IMR-90 (cell line): ENCODE measurements at regions not wholly inside any gene's neighbourhood (a gene's known extent, or its start where the extent isn't known, plus 50 kb on each side); places are given as distances from the start of the nearest gene placed in this dataset.

ENCODE experiments used
- ATAC-seq: fragments of 200-7000 bp; cut with Tn5 transposase; 2 replicates; pipeline ENCODE4 v1.9.1; 2020; ENCODE audit warnings: low read depth, mild to moderate bottlenecking, moderate library complexity
- BruUV-seq: library from RNA; stranded (reverse); fragments of 400-500 nt; replicated peaks from 2 replicates; lab custom pipeline; 2021; lab: Mats Ljungman, UMichigan
- CTCF ChIA-PET: fragments of 300-600 bp; formaldehyde crosslinking; extraction: SDS; loops from one replicate; lab custom pipeline; 2021; ENCODE audit warnings: antibody characterized with exemption; lab: Yijun Ruan, JAX
- POLR2A ChIA-PET: fragments of 300-600 bp; sonication (Branson Sonifier 250); formaldehyde crosslinking; loops from one replicate; lab custom pipeline; 2022; ENCODE audit warnings: antibody characterized with exemption; ENCODE audit not compliant: unreplicated experiment; lab: Charles Lee
- DNase-seq: peaks from one replicate; pipeline ENCODE4 v3.0.0; 2013
- H2AFZ ChIP-seq: replicated peaks from 2 replicates; pipeline ENCODE3; 2013; ENCODE audit warnings: low read length, mild to moderate bottlenecking; ENCODE audit not compliant: poor library complexity
- H2AK5ac ChIP-seq: 2 replicates; pipeline ENCODE4 v1.6.1; 2013; ENCODE audit warnings: low read depth, low read length, inconsistent platforms
- H2AK9ac ChIP-seq: replicated peaks from 2 replicates; pipeline ENCODE3; 2013; ENCODE audit warnings: mild to moderate bottlenecking, low read depth, low read length, moderate library complexity; ENCODE audit not compliant: poor library complexity
- H2BK120ac ChIP-seq: 2 replicates; pipeline ENCODE4 v1.6.1; 2013; ENCODE audit warnings: low read depth, low read length, inconsistent platforms
- H2BK15ac ChIP-seq: 3 replicates; pipeline ENCODE4 v1.6.1; 2013; ENCODE audit warnings: low read depth, low read length, inconsistent platforms
- H2BK20ac ChIP-seq: 2 replicates; pipeline ENCODE4 v1.6.1; 2013; ENCODE audit warnings: low read depth, mild to moderate bottlenecking, inconsistent platforms, low read length, moderate library complexity
- H2BK5ac ChIP-seq: 2 replicates; pipeline ENCODE4 v1.6.1; 2013; ENCODE audit warnings: mild to moderate bottlenecking, low read depth, low read length, inconsistent platforms; ENCODE audit not compliant: poor library complexity, severe bottlenecking
- H3K14ac ChIP-seq: replicated peaks from 2 replicates; pipeline ENCODE4 v1.6.1; 2013; ENCODE audit warnings: low read depth, low read length, inconsistent platforms
- H3K18ac ChIP-seq: 2 replicates; pipeline ENCODE4 v1.6.1; 2013; ENCODE audit warnings: low read depth, low read length, control low read depth
- H3K23ac ChIP-seq: 2 replicates; pipeline ENCODE4 v1.6.1; 2013; ENCODE audit warnings: low read depth, low read length, inconsistent platforms
- H3K27ac ChIP-seq: 2 replicates; pipeline ENCODE4 v1.5.1; 2013; ENCODE audit warnings: mild to moderate bottlenecking, control low read depth, low read length; ENCODE audit not compliant: insufficient read depth
- H3K27me3 ChIP-seq: 2 replicates; pipeline ENCODE4 v1.6.1; 2013; ENCODE audit warnings: low read length; ENCODE audit not compliant: control insufficient read depth, insufficient read depth
- H3K36me3 ChIP-seq: 2 replicates; pipeline ENCODE4 v1.6.1; 2013; ENCODE audit warnings: low read length, mixed read lengths; ENCODE audit not compliant: control insufficient read depth, insufficient read depth
- H3K4ac ChIP-seq: 2 replicates; pipeline ENCODE4 v1.6.1; 2013; ENCODE audit warnings: low read depth, low read length, inconsistent platforms
- H3K4me1 ChIP-seq: 2 replicates; pipeline ENCODE4 v1.6.1; 2013; ENCODE audit warnings: low read length, mixed read lengths; ENCODE audit not compliant: control insufficient read depth, insufficient read depth
- H3K4me2 ChIP-seq: 2 replicates; pipeline ENCODE4 v1.6.1; 2013; ENCODE audit warnings: low read depth, mild to moderate bottlenecking, control low read depth, low read length, moderate library complexity
- H3K4me3 ChIP-seq: 2 replicates; pipeline ENCODE4 v1.5.1; 2013; ENCODE audit warnings: low read depth, mild to moderate bottlenecking, control low read depth, low read length, moderate library complexity; ENCODE audit not compliant: insufficient read depth
- H3K56ac ChIP-seq: 2 replicates; pipeline ENCODE4 v1.6.1; 2013; ENCODE audit warnings: low read length, inconsistent platforms; ENCODE audit not compliant: insufficient read depth; ENCODE audit errors: extremely low read depth
- H3K79me1 ChIP-seq, 2 experiments: 2 replicates each; pipeline ENCODE4 v1.6.1; 2013; ENCODE audit warnings: low read length in 2 of 2, inconsistent platforms in 1 of 2, low read depth in 1 of 2
- H3K9ac ChIP-seq: 2 replicates; pipeline ENCODE4 v1.6.1; 2013; ENCODE audit warnings: low read depth, low read length, control low read depth
- H3K9me1 ChIP-seq: 2 replicates; pipeline ENCODE4 v1.6.1; 2013; ENCODE audit warnings: low read length, inconsistent platforms; ENCODE audit not compliant: insufficient read depth
- H3K9me3 ChIP-seq: 2 replicates; pipeline ENCODE4 v1.6.1; 2013; ENCODE audit warnings: low read length; ENCODE audit not compliant: control insufficient read depth, insufficient read depth
- H4K20me1 ChIP-seq: 2 replicates; pipeline ENCODE4 v1.6.1; 2013; ENCODE audit warnings: low read length, inconsistent platforms; ENCODE audit not compliant: insufficient read depth
- H4K5ac ChIP-seq: 2 replicates; pipeline ENCODE4 v1.6.1; 2013; ENCODE audit warnings: mild to moderate bottlenecking, low read depth, low read length, control low read depth
- H4K8ac ChIP-seq, 2 experiments: 2 replicates each; pipeline ENCODE4 v1.6.1; 2013; ENCODE audit warnings: low read depth in 2 of 2, low read length in 2 of 2, control low read depth in 1 of 2, inconsistent platforms in 1 of 2
- H4K91ac ChIP-seq: 2 replicates; pipeline ENCODE4 v1.6.1; 2013; ENCODE audit warnings: low read depth, low read length, inconsistent platforms; ENCODE audit not compliant: insufficient read depth
- BHLHE40 ChIP-seq: fragments of 150-350 bp; IDR thresholded peaks from 2 replicates; pipeline ENCODE4 v1.6.1; 2016; ENCODE audit warnings: mild to moderate bottlenecking, low read depth, low read length
- CEBPB ChIP-seq: IDR thresholded peaks from 2 replicates; pipeline ENCODE4 v1.6.1; 2012; ENCODE audit warnings: low read depth, low read length, improper control_type of control experiment
- CHD1 ChIP-seq: IDR thresholded peaks from 2 replicates; pipeline ENCODE4 v1.6.1; 2012; ENCODE audit warnings: low read depth, low read length, improper control_type of control experiment
- CTCF ChIP-seq: conservative IDR thresholded peaks from 2 replicates; pipeline ENCODE4 v1.5.1; 2012; ENCODE audit warnings: mild to moderate bottlenecking, low read depth, low read length, improper control_type of control experiment
- ELK1 ChIP-seq: fragments of 150-350 bp; IDR thresholded peaks from 2 replicates; pipeline ENCODE4 v1.6.1; 2016; ENCODE audit warnings: low read depth, mild to moderate bottlenecking, low read length, moderate library complexity, borderline replicate concordance
- FOS ChIP-seq: fragments of 150-350 bp; IDR thresholded peaks from 2 replicates; pipeline ENCODE4 v1.6.1; 2016; ENCODE audit warnings: low read depth, low read length
- MAFK ChIP-seq: IDR thresholded peaks from 2 replicates; pipeline ENCODE4 v1.6.1; 2012; ENCODE audit warnings: low read depth, low read length, improper control_type of control experiment
- MAZ ChIP-seq: IDR thresholded peaks from 2 replicates; pipeline ENCODE4 v1.6.1; 2012; ENCODE audit warnings: low read depth, mild to moderate bottlenecking, low read length, improper control_type of control experiment, moderate library complexity, borderline replicate concordance
- MXI1 ChIP-seq: IDR thresholded peaks from 2 replicates; pipeline ENCODE4 v1.6.1; 2012; ENCODE audit warnings: low read depth, mild to moderate bottlenecking, low read length, moderate library complexity, borderline replicate concordance
- NFE2L2 ChIP-seq: fragments of 150-350 bp; IDR thresholded peaks from 2 replicates; pipeline ENCODE4 v1.6.1; 2016; ENCODE audit warnings: low read depth, mild to moderate bottlenecking, low read length
- POLR2A ChIP-seq: IDR thresholded peaks from 2 replicates; pipeline ENCODE4 v1.6.1; 2012; ENCODE audit warnings: mild to moderate bottlenecking, low read depth, low read length
- RAD21 ChIP-seq: IDR thresholded peaks from 2 replicates; pipeline ENCODE4 v1.6.1; 2012; ENCODE audit warnings: low read length, improper control_type of control experiment
- RCOR1 ChIP-seq: IDR thresholded peaks from 2 replicates; pipeline ENCODE4 v1.6.1; 2012; ENCODE audit warnings: mild to moderate bottlenecking, low read length, improper control_type of control experiment; ENCODE audit not compliant: insufficient replicate concordance
- RFX5 ChIP-seq: IDR thresholded peaks from 2 replicates; pipeline ENCODE4 v1.8.0; 2012; ENCODE audit warnings: low read depth, mild to moderate bottlenecking, low read length, moderate library complexity
- SMC3 ChIP-seq: fragments of 150-350 bp; IDR thresholded peaks from 2 replicates; pipeline ENCODE4 v1.6.1; 2016; ENCODE audit warnings: low read depth, mild to moderate bottlenecking, antibody characterized with exemption, low read length, moderate library complexity
- USF2 ChIP-seq: fragments of 150-350 bp; IDR thresholded peaks from 2 replicates; pipeline ENCODE4 v1.6.1; 2017; ENCODE audit warnings: mild to moderate bottlenecking, antibody characterized with exemption, low read length, low read depth
- WGBS, 2 experiments: methylation state at CpG; one replicate each; pipeline versions ENCODE4 v1.1.5 to v1.1.7; 2013; ENCODE audit warnings: missing lambda C conversion rate in 2 of 2; ENCODE audit not compliant: insufficient read length in 1 of 2; ENCODE audit errors: extremely low coverage in 2 of 2; 5-methylcytosine and 5-hydroxymethylcytosine counted together
- dilution Hi-C: fragments of 300-500 bp; cut with HindIII; formaldehyde crosslinking; loops from one replicate; pipeline ENCODE4 v1.14.3; 2018; ENCODE audit warnings: low sequenced_read_pairs; ENCODE audit not compliant: unreplicated experiment
- in situ Hi-C: fragments of 300-500 bp; cut with MboI; formaldehyde crosslinking; loops from 3 replicates; pipeline ENCODE4 v1.14.3; 2019; ENCODE audit warnings: low sequenced_read_pairs, inconsistent platforms, mixed read lengths
- intact Hi-C: fragments of 100-400 bp; cut with micrococcal nuclease; formaldehyde crosslinking; loops from 2 replicates; pipeline ENCODE4 v1.10.0; 2022

- Histone ChIP-seq H3K36me3 (no peaks in the 10 kb centered on the region), H3K4me1 (no peaks in the 10 kb centered on the region), H3K9me3 (no peaks in the 10 kb centered on the region; the same call in 1 of the 2 replicates), H2AK9ac (no peak overlapping the region), H4K20me1 (no peaks in the 10 kb centered on the region), H3K18ac (no peak overlapping the region), H2BK5ac (no peak overlapping the region), H2AFZ (no peak overlapping the region), H2BK120ac (no peak overlapping the region), H3K23ac (no peak overlapping the region), H3K4me3 (no peak overlapping the region), H4K5ac (no peak overlapping the region), H3K9ac (no peak overlapping the region), H2BK20ac (no peak overlapping the region), H3K79me1 (no peaks in the 10 kb centered on the region), H2AK5ac (no peak overlapping the region), H3K9me1 (no peaks in the 10 kb centered on the region), H3K14ac (no peak overlapping the region), H3K4ac (no peak overlapping the region), H3K4me2 (no peak overlapping the region), H4K91ac (no peak overlapping the region), H3K27ac (no peak overlapping the region), H4K8ac (no peak overlapping the region), H3K27me3 (no peaks in the 10 kb centered on the region), H2BK15ac (no peak overlapping the region), H3K56ac (no peak overlapping the region)
- ATAC-seq (no peak), DNase-seq (no peak)
- ChIA-PET CTCF (no interaction called here), POLR2A (no interaction called here)
- BruUV-seq: no TSS peak
- no CpG with 5 or more reads among the region's 2 CpGs for WGBS, 2 experiments
- dilution Hi-C loops (no loop called here), in situ Hi-C loops (no loop called here), intact Hi-C loops (no loop called here)
- TF ChIP-seq SMC3 (no peak), RFX5 (no peak), POLR2A (no peak), MXI1 (no peak), MAZ (no peak), RCOR1 (no peak), ELK1 (no peak), RAD21 (no peak), USF2 (no peak), NFE2L2 (no peak), CEBPB (no peak), MAFK (no peak), CHD1 (no peak), CTCF (no peak), FOS (no peak), BHLHE40 (no peak)
Measured at GRCh38 chr2:76429374-76429773, 718.7 kb upstream of the GCFC2 start.
